ENCODE measurements at regions not wholly inside any gene's neighbourhood (a gene's known extent, or its start where the extent isn't known, plus 50 kb on each side); places are given as distances from the start of the nearest gene placed in this dataset.

DNA sequence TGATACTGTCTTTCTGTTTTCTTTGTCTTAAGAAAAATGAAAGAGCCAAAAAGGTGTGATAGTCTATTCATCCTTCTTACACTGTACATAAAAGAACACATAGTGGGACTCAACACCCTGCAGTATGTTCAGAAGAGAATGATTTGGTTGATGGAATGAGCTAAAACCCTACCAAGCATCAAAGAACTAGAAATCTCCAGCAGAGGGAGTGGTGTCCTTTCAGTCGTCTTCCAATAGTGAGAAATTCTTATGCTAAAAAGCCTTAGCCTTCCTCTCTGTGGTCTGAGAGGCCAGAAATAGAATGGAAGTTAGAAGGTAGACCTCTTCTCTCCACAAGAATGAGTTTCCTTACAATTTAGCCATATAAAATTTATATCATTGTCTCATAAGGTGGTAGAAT is 393.4 kb upstream of the SEL1L start:
- H3K4me3 Mint-ChIP-seq, result no peak overlapping the region
- H3K4me1 Mint-ChIP-seq, result no peaks in the 10 kb centered on the region
- H3K27ac Mint-ChIP-seq (ENCODE audit: unreplicated experiment), result no peak overlapping the region
- TF ChIP-seq, protein P1, sequence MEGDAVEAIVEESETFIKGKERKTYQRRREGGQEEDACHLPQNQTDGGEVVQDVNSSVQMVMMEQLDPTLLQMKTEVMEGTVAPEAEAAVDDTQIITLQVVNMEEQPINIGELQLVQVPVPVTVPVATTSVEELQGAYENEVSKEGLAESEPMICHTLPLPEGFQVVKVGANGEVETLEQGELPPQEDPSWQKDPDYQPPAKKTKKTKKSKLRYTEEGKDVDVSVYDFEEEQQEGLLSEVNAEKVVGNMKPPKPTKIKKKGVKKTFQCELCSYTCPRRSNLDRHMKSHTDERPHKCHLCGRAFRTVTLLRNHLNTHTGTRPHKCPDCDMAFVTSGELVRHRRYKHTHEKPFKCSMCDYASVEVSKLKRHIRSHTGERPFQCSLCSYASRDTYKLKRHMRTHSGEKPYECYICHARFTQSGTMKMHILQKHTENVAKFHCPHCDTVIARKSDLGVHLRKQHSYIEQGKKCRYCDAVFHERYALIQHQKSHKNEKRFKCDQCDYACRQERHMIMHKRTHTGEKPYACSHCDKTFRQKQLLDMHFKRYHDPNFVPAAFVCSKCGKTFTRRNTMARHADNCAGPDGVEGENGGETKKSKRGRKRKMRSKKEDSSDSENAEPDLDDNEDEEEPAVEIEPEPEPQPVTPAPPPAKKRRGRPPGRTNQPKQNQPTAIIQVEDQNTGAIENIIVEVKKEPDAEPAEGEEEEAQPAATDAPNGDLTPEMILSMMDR (conservative IDR thresholded peaks at IDR 0.05), result peak; percentile 37
- H3K9me3 Mint-ChIP-seq, result peaks cover 5% of the 10 kb centered on the region
- no peaks in the 10 kb centered on the region for H3K36me3 Mint-ChIP-seq (ENCODE audit: low read depth)
- DNase-seq (ENCODE audit: low read depth, low spot score), result no peak
- H3K27me3 Mint-ChIP-seq (ENCODE audit: low read depth), result no peaks in the 10 kb centered on the region

DNA sequence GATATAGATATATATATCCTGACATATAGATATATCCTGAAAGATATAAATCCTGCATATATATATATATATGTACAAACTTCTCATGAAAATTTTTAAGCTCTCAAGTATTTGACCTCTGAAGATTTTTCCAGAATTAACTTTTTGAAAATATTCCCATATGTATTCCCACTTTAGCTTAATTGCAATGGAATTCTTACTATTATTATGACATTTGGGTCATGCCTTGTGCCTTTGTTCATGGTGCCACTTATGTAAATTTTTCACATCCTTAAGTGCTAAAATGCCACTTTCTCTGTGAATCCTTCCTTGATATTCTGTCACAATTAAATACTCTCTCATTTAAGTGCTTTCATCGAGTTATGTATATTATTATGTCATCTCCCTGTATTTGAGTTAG is 398.2 kb upstream of the SEL1L start:
- Mint-ChIP-seq H3K27me3 (ENCODE audit: low read depth) (no peaks in the 10 kb centered on the region), H3K9me3 (peaks cover 7% of the 10 kb centered on the region), H3K27ac (ENCODE audit: unreplicated experiment) (no peak overlapping the region), H3K4me3 (no peak overlapping the region), H3K4me1 (no peaks in the 10 kb centered on the region), H3K36me3 (ENCODE audit: low read depth) (no peaks in the 10 kb centered on the region)
- TF ChIP-seq, protein P1 (conservative IDR thresholded peaks at IDR 0.05), result no peak
- DNase-seq (ENCODE audit: low read depth, low spot score), result no peak

DNA sequence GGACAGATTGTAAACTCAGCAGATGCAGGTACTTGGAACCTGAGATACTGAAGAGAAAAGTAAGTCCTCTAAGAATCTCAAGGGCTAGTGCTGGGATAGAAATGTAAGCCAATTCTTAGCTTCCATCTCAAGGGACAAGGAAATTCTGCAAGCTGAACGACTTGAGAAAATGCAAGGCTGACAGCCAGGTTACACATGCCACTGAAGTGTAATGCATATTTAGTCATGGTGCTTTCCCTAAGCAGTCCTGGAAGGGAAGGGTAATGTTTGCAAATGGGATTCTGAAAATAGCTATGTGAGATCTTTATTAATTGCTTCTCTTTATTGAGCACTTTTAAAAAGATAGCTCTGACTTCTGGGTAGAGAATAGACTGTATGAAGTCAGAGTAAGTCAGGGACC is 402.7 kb upstream of the SEL1L start:
- no peak for DNase-seq (ENCODE audit: low read depth, low spot score)
- Mint-ChIP-seq H3K4me1 (no peaks in the 10 kb centered on the region), H3K9me3 (peaks cover 6% of the 10 kb centered on the region), H3K36me3 (ENCODE audit: low read depth) (no peaks in the 10 kb centered on the region), H3K27me3 (ENCODE audit: low read depth) (no peaks in the 10 kb centered on the region), H3K27ac (ENCODE audit: unreplicated experiment) (no peak overlapping the region), H3K4me3 (no peak overlapping the region)
- TF ChIP-seq, protein P1 (conservative IDR thresholded peaks at IDR 0.05), result no peak

DNA sequence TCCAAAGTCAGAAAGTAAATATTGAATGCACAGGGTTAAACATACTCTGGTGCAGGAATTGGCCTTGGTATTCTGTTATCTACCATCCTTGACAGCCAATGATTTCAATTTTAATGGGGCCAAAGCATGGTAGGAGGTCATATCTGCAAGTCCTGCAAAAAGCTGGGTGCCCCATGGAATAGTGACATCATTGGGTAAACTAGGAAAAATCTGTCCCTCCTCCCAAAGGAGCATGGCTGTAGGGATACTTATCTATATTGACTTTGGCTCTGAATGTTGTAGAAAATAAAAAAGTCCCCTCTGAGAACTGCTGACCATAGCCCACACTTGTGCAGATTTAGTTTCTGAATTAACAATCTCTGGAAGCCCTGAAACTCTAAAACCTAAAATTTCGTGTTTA is 403.2 kb upstream of the SEL1L start:
- DNase-seq (ENCODE audit: low read depth, low spot score), result no peak
- H3K4me1 Mint-ChIP-seq, result no peaks in the 10 kb centered on the region
- H3K9me3 Mint-ChIP-seq, result peaks cover 6% of the 10 kb centered on the region
- H3K27ac Mint-ChIP-seq (ENCODE audit: unreplicated experiment), result no peak overlapping the region
- TF ChIP-seq, protein P1 (conservative IDR thresholded peaks at IDR 0.05), result no peak
- H3K4me3 Mint-ChIP-seq, result no peak overlapping the region
- H3K36me3 Mint-ChIP-seq (ENCODE audit: low read depth), result no peaks in the 10 kb centered on the region
- H3K27me3 Mint-ChIP-seq (ENCODE audit: low read depth), result no peaks in the 10 kb centered on the region

DNA sequence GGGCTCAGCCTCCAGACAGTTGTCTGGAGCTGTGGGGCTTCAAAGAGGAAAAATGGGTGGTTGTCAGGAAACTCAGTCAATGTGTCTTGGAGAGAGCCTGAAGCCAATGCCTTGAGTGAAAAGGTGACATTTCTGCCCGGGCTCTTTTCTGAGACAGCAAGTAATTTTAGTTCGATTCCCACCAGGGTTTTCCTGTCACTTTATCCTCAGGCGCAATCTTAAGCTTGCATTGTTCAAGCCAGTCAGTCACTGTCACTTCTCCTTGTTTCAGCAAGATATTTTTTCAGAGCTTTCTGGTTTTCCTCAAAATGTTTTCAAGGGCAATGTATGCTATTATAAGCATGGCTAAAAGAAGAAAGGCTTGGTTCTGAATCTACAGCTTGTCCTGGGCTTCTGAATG is 404.7 kb upstream of the SEL1L start:
- H3K36me3 Mint-ChIP-seq (ENCODE audit: low read depth), result no peaks in the 10 kb centered on the region
- no peak overlapping the region for H3K27ac Mint-ChIP-seq (ENCODE audit: unreplicated experiment)
- H3K4me1 Mint-ChIP-seq, result no peaks in the 10 kb centered on the region

More for the DNA sequence above, 404.7 kb upstream of the SEL1L start:
- TF ChIP-seq, protein P1 (conservative IDR thresholded peaks at IDR 0.05), result no peak
- Mint-ChIP-seq H3K4me3 (no peak overlapping the region), H3K9me3 (peaks cover 4% of the 10 kb centered on the region), H3K27me3 (ENCODE audit: low read depth) (no peaks in the 10 kb centered on the region)
- no peak for DNase-seq (ENCODE audit: low read depth, low spot score)
